COLO829 (cell line): ENCODE measurements at regions not wholly inside any gene's neighbourhood (a gene's known extent, or its start where the extent isn't known, plus 50 kb on each side); places are given as distances from the start of the nearest gene placed in this dataset.
A peak's percentile ranks its signal among the peaks of the same experiment; 100 is the strongest.
"Not testable (repeated sequence)": the region's sequence is repeated elsewhere in the genome, so short reads cannot be mapped to it uniquely, and the experiment has no call there.

Experiments used
- DNase-seq: peaks from one replicate; pipeline ENCODE4 v3.0.0; 2012; ENCODE audit warnings: low spot score

DNA sequence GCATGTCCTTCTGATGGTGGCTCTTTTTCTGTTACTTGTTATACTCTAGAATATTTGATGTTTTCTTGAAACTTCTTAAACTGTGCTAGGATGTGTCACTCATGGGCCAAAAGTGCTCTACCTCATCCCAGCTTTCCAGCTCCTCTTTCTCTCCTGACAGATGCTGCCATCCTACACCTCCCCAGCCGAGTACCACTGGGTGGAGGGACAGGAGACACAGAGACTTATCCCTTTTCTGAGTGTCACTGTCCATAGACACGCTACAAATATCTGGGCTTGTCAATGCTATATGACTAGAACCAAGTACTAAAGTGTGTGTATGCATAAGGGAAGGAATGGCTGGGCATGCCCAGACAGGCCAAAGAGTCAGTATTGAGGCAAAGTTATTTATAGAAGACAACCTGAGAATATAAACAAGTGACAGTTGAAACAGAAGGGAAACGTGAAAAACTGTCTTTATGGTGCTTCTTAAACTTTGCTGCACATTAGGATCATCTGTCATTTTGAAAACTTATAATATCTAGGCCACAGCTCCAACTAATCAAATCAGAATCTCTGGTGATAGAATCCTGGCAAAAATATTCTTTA lies 188.0 kb downstream of the CARTPT start:
- no peak for DNase-seq

- no peak for DNase-seq
These were observed 188.6 kb downstream of the CARTPT start for GRCh38 chr5:71907608-71908145.

DNA sequence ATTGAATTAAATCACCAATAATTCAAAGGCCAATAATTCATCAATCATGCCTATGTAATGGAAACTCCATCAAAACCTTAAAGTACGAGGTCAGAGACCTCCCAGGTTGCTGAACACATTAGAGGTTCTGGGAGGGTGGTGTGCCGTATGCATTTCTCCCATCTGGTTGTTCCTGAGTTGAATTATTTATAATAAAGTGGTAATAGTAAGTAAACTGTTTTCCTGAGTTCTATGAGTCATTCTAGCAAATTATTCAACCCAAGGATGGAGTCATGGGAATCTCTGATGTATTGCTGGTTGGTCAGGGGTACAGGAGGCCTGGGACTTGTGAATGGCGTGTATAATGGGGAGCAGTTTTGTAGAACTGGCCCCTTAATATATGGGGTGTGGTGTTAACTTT lies 191.7 kb downstream of the CARTPT start:
- no peak for DNase-seq

GRCh38 chr5:71912021-71912420 lies 192.9 kb downstream of the CARTPT start:
- no peak for DNase-seq

GRCh38 chr5:71914281-71914680 lies 193.0 kb upstream of the MAP1B start:
- no peak for DNase-seq

GRCh38 chr5:71922584-71923106 lies 184.6 kb upstream of the MAP1B start:
- peak; percentile 16 for DNase-seq

GRCh38 chr5:71923755-71924154 lies 183.5 kb upstream of the MAP1B start:
- no peak for DNase-seq

DNA sequence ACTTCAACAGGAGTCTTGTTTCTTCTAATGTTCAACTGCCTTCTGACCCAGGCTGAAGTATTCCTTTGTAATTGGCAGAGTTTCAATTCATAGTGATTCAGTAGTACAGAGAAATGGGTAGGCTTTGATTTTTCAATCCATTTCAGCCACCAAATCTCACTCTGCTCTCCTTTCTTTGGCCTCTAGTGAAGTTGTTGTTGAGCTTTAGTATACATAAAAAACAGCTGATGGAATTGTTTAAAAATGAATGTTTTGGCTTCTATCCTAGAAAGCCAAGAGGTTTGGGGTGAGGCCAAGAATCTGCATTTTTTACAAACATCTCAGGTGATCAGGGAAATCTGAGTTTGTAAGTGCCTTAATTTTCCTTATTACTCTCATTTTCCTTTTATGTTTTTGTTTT lies 182.9 kb upstream of the MAP1B start:
- no peak for DNase-seq

GRCh38 chr5:71924980-71925379 lies 182.3 kb upstream of the MAP1B start:
- DNase-seq: no peak

- no peak for DNase-seq
These were observed 181.6 kb upstream of the MAP1B start for GRCh38 chr5:71925608-71926091.

DNA sequence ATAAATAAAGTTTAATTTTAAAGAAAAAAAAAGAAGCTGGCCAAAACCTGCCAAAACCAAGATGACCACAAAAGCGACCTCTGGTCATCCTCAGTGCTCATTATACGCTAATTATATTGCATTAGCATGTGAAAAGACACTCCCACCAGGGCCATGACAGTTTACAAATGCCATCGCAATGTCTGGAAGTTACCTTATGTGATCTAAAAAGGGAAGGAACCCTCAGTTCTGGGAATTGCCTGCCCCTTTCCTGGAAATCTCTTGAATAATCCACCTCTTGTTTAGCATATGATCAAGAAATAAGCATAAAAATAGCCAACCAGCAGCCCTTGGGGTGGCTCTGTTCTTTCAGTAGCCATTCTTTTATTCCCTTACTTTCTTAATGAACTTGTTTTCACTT lies 178.3 kb upstream of the MAP1B start:
- DNase-seq: no peak

DNA sequence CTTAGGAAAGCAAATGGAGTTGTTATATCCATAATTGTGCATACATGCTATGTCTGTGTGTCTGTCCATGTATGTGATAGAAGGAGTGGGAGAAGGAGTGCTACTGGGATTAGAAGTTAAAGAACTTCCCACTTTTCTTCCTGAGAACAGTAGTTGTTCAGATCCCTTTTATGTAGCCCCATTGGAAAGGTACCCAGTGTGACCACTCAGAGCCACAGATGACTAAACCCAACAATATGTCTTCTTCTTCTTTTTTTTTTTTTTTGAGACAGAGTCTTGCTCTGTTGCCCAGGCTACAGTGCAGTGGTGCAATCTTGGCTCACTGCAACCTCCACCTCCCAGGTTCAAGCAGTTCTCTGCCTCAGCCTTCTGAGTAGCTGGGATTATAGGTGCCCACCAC lies 176.7 kb upstream of the MAP1B start:
- not testable (repeated sequence) for DNase-seq

DNA sequence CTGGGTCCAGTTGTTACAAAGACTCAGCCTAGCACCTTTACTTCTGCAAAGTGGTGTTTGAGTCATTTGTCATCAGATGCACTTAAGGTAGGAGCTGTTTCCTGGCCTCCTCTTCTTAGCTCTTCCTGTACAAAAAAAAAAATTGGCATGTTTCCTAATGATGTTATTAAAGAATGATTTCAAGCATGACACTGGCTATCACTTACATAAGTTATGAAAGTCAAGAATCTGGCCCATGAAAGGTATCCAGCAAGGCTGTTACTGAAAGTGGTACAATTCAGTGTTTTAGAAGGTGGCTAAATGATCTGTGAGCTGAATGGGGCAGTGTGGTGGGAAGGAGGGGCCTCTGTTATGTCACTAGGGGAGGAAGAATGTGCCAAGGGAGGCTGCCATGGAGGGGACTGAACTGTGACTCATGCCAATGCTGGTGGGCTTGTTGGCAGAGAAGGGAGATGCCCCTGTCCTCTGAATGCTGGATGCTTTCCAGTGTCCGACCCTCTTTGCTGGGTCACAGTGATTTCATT lies 175.1 kb upstream of the MAP1B start:
- no peak for DNase-seq

DNA sequence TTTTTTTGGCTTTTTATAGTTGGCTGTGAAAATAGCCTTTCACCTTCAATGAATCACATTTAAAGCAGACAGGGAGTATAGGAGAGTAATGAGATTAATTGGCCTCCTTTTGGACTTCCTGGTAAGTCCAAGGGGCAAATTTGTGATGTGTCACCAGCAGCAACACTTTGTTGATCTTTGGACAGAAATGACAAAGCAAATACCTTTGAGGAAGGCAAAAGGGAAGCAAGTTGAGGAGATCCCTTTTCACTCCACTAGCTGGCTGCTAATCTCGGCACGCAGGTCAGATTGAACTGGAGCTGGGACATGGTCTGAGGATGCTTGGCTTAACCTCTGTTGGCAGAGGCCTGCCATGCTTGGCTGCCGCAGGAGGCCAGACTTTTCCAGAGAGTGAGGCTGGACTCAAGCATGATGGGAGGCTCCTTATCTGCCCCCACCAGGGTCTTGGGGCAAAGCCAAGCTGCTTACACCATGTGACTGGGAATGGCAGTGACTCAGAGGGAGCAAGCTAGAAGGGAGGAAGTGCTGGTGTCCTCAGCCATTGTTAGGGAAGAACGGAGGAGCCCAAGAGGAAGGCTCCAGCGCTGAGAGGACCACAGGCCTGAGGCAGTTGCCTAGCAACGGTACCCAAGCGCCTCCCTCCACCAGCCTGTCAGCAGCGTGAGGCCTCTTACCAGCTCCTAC lies 174.5 kb upstream of the MAP1B start:
- peak; percentile 2 for DNase-seq

DNA sequence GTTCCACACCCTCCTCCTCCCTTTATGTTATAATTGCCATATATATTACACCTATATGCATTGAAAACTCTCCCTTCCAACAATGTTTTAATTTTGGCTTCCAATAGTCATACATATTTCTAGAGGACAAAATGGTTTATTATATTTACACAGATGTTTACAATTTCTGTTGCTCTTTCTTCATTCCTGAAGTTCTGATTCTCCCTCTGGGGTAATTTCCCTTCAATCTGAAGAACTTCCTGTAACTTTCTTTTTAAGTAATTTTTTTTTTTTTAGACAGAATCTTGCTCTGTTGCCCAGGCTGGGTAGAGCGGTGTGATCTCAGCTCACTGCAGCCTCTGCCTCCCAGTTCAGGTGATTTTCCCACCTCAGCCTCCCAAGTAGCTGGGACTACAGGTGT lies 173.0 kb upstream of the MAP1B start:
- no peak for DNase-seq

DNA sequence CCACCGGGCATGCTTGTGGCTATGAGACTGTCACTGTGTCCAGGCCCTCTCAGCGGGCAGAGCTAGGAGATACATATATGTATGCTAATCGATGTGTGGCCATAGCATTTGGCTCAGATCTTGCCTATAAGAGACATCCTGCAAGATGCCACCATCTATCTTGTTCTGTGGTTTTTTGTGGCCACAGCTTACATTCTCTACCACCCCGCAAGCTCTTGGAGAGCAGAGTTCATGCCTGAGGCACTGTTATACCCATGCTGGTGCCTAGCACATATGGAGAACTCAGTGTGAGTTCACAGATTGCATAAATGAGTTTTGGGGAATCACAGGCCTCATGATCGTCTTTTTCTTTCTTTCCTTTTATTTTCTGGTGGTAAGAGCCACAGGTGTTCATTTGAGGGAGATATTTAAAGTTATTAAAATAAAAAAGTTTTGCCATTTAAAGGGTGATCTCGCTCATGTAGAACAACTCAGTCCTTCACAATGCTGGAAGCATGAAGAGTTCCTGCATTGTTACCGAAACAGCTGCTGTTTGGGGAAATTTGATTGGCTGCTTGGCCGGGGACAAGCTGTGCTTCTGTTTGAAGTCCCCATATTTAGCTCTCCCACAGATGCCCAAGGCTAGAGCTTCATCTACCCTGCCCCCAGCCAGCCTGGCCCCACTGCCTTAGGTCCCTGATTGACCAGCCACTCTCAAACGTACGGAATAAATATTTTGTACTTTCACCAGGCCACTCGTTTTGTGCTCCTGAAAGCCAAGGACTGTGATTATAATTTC lies 169.2 kb upstream of the MAP1B start:
- no peak for DNase-seq

GRCh38 chr5:71938895-71939294 lies 168.4 kb upstream of the MAP1B start:
- no peak for DNase-seq

DNA sequence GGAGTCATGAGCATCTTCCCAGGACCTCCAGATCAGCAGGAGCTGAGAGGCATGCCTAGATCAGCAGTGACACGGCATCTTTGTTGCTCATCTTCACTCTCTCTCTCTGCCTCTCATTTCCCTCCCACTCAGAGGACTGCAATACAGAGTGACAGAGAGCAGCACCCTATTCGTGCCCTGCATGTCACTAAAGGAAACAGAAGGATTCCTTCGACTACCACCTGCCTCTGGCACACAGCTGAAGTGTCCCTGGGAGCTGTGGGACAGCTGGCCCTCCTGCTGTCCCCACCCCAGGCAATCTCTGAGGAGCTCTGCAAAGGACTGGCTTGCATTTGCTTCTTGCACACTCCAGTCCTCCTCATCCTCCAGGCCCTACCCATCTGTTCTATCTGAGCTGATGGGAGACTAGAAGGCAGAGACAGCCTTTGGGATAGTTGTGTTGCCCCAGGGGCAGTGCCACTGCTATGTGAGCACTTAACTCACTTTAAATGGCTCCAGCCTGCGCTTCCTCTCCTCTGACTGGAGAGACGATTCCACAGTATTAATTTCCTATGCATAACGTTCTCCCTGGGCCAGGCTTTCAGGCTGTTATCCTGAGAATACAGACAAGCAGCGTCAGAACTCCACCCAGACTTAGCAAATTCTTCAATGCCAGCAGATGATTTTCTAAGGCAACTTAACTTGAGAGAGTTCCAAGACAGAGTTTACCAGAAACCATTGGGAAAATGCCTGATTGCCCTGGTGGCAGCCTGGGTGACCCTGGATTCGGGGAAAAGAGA lies 167.6 kb upstream of the MAP1B start:
- DNase-seq: no peak

DNA sequence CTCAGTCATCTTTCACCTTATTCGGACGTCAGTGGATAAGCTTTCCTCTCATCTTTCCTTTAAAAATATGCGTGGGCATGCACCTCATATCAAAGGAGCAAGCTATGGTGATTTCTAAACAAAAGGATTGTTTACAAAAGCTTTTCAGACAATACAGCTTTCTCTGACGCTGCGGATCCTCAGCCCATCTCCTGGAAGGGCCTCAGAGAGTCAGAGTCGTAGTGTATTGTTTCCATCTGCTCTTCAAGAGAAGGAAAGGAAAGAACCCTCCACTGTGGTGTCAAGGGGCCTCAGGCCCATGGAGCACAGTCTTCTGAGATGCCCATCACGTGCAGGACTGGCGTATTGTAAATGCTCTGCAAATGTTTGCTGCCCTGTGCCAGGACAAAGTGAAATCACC lies 163.4 kb upstream of the MAP1B start:
- DNase-seq: no peak

DNA sequence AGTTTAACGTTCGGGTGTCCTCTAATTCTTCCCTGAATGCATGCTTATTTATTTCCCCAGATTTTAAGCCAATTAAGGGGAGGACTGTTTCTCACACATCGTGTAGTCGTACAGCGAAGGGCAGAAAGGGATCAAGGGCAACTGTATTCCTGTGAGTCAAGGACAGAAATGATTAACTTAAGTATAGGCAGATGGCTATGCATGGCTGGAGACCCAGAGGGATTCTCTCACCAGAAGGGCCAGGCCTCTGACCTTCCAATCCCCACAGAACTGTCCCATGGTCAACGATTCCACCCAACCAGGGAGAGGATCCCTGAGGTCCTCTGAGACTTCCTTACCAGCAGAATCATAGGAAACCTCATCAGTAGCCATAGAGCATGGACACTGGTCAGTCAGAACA lies 161.8 kb upstream of the MAP1B start:
- no peak for DNase-seq

DNA sequence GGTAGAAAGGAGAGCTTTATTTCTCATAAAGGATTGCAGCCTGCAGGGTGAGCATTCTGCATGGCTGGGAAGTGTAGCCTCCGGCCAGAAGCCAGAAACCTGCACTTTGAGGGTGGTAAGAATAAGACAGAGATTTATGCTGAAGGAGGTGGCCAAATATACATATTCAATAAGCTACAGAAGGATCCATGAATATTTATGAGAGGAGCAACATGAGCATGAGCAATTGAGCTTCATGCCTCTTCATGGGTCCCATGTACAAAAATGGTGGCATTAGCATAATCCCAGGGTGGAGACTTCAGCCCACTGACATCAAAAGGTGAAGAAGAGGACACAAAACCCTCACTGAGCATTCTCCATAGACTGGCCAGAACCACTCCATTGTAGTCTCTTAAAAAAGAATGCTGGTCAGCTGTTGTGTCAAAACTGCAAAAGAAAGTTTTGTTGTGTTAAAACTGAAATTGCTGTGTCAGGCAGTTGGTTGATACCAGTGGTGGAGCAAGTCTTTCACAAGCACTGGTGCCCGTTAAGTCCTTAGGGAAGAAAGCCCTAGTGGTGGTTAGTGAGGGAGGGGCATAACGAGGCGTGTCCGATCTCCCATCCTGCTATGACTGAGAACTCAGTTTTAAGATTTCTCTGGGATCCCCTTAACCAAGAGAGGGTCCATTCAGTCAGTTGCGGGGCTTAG lies 160.8 kb upstream of the MAP1B start:
- no peak for DNase-seq
